MM.1S (cell line): ENCODE measurements at regions not wholly inside any gene's neighbourhood (a gene's known extent, or its start where the extent isn't known, plus 50 kb on each side); places are given as distances from the start of the nearest gene placed in this dataset.

Experiments used
- DNase-seq: peaks from one replicate; pipeline ENCODE4 v3.0.0-alpha.2; 2015
- H2AFZ ChIP-seq: fragments of 300-600 bp; sonication (generic); 2 replicates; pipeline ENCODE4 v1.6.0; 2016; ENCODE audit warnings: antibody characterized with exemption, low read length
- H3F3A ChIP-seq: fragments of 300-600 bp; sonication (generic); 2 replicates; pipeline ENCODE4 v1.6.1; 2016; ENCODE audit warnings: mild to moderate bottlenecking, antibody characterized with exemption, low read length, moderate library complexity, mixed read lengths; ENCODE audit not compliant: insufficient read depth
- H3K27ac ChIP-seq: fragments of 300-600 bp; sonication (generic); 2 replicates; pipeline ENCODE4 v1.5.1; 2016; ENCODE audit warnings: mild to moderate bottlenecking, low read length
- H3K27me3 ChIP-seq: fragments of 300-600 bp; sonication (generic); replicated peaks from 2 replicates; pipeline ENCODE4 v1.6.0; 2016; ENCODE audit warnings: low read length; ENCODE audit not compliant: insufficient read depth
- H3K36me3 ChIP-seq: fragments of 300-600 bp; sonication (generic); replicated peaks from 2 replicates; pipeline ENCODE4 v1.6.1; 2016; ENCODE audit warnings: mild to moderate bottlenecking, low read length, mixed read lengths; ENCODE audit not compliant: insufficient read depth
- H3K4me1 ChIP-seq: fragments of 300-600 bp; sonication (generic); 2 replicates; pipeline ENCODE4 v1.6.1; 2016; ENCODE audit warnings: low read length, mixed read lengths
- H3K4me2 ChIP-seq: fragments of 300-600 bp; sonication (generic); 2 replicates; pipeline ENCODE4 v1.6.0; 2016; ENCODE audit warnings: low read depth, low read length
- H3K4me3 ChIP-seq: fragments of 300-600 bp; sonication (generic); 2 replicates; pipeline ENCODE4 v1.5.1; 2016; ENCODE audit warnings: low read length, mixed read lengths
- H3K79me2 ChIP-seq: fragments of 300-600 bp; sonication (generic); 2 replicates; pipeline ENCODE4 v1.6.1; 2016; ENCODE audit warnings: mixed run types, low read length, mixed read lengths
- H3K9ac ChIP-seq: fragments of 300-600 bp; sonication (generic); 2 replicates; pipeline ENCODE4 v1.6.1; 2016; ENCODE audit warnings: low read length, mixed read lengths
- H3K9me2 ChIP-seq: fragments of 300-600 bp; sonication (generic); replicated peaks from 2 replicates; pipeline ENCODE4 v1.6.1; 2016; ENCODE audit warnings: mild to moderate bottlenecking, low read length, mixed read lengths; ENCODE audit not compliant: insufficient read depth
- H3K9me3 ChIP-seq: fragments of 300-600 bp; sonication (generic); replicated peaks from 2 replicates; pipeline ENCODE4 v1.6.1; 2016; ENCODE audit warnings: mild to moderate bottlenecking, low read length, mixed read lengths; ENCODE audit not compliant: insufficient read depth
- H4K20me1 ChIP-seq: fragments of 300-600 bp; sonication (generic); 2 replicates; pipeline ENCODE4 v1.6.1; 2016; ENCODE audit warnings: mild to moderate bottlenecking, low read length, moderate library complexity, mixed read lengths; ENCODE audit not compliant: insufficient read depth
- CTCF ChIP-seq: fragments of 300-600 bp; sonication (generic); IDR thresholded peaks from 2 replicates; pipeline ENCODE4 v1.5.1; 2016; ENCODE audit warnings: antibody characterized with exemption, low read length, mixed read lengths
- EZH2 ChIP-seq: fragments of 300-600 bp; sonication (generic); optimal IDR thresholded peaks from 2 replicates; pipeline ENCODE3; 2017; ENCODE audit warnings: low read depth, mild to moderate bottlenecking, antibody characterized with exemption, low read length, mixed read lengths
- EZH2phosphoT487 ChIP-seq: fragments of 300-600 bp; sonication (generic); IDR thresholded peaks from 2 replicates; pipeline ENCODE4 v1.6.1; 2018; ENCODE audit warnings: antibody characterized with exemption, low read length

- H4K20me1 ChIP-seq, result no peaks in the 10 kb centered on the region
- H3K79me2 ChIP-seq, result no peaks in the 10 kb centered on the region
- H3K9me3 ChIP-seq, result no peaks in the 10 kb centered on the region
- H3K27me3 ChIP-seq, result no peaks in the 10 kb centered on the region
- no peak overlapping the region for H3K4me2 ChIP-seq
- H3K27ac ChIP-seq, result no peak overlapping the region
- H2AFZ ChIP-seq, result no peak overlapping the region
- H3F3A ChIP-seq, result no peaks in the 10 kb centered on the region
- H3K4me3 ChIP-seq, result no peak overlapping the region
- no peak for DNase-seq
- no peaks in the 10 kb centered on the region for H3K4me1 ChIP-seq
- TF ChIP-seq EZH2phosphoT487 (no peak), CTCF (no peak), EZH2 (no peak)
- no peaks in the 10 kb centered on the region for H3K9me2 ChIP-seq
- no peak overlapping the region for H3K9ac ChIP-seq
- no peaks in the 10 kb centered on the region for H3K36me3 ChIP-seq
Measured at GRCh38 chr5:91976451-91976850, 593.3 kb upstream of the ARRDC3 start.

DNA sequence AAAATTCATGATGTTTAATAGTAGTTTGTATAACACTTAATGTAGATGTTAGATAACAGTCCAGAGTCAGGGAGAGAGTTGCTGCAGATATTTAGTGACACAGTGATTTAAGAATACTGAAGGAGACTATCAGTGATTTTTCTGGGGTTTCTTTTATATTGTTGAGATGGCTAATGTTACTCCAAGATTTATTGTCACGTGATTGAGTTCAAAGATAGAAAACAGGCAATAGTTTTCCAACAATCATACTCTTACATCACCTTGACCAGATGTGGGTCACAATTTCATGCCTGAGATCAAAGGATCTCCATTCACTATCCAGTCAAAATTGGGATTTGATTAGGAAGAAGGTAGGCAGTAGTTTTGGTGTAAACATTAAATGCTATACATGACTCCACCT, 580.0 kb upstream of the ARRDC3 start:
- Histone ChIP-seq H3K9me3 (no peaks in the 10 kb centered on the region), H3K4me2 (no peak overlapping the region), H3K9me2 (no peaks in the 10 kb centered on the region), H3K36me3 (no peaks in the 10 kb centered on the region), H2AFZ (no peak overlapping the region), H3K27ac (no peak overlapping the region), H3K27me3 (no peaks in the 10 kb centered on the region), H3K9ac (no peak overlapping the region), H3F3A (no peaks in the 10 kb centered on the region), H3K4me1 (no peaks in the 10 kb centered on the region), H3K79me2 (no peaks in the 10 kb centered on the region), H3K4me3 (no peak overlapping the region), H4K20me1 (no peaks in the 10 kb centered on the region)
- no peak for DNase-seq
- no peak for TF ChIP-seq EZH2phosphoT487

DNA sequence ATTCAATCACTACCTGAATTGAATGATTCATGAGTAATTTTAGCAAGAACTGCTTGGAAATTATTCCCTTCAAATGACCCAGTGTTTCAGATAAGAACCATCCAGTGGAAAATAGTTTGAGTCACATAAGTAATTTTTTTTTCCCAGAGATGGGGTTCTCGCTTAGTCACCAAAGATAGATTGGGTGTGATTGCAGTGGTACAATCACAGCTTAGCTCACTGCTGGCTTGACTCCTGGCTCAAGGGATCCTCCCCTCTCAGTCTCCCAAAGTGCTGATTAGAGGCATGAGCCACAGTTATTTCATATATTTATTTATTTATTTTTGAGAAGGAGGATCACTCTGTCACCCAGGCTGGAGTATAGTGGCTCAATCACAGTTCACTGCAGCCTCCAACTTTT, 574.5 kb upstream of the ARRDC3 start:
- DNase-seq, result no peak

GRCh38 chr5:91956738-91957137, 573.6 kb upstream of the ARRDC3 start:
- Histone ChIP-seq H4K20me1 (no peaks in the 10 kb centered on the region), H3K36me3 (no peaks in the 10 kb centered on the region), H3F3A (no peaks in the 10 kb centered on the region), H3K4me3 (no peak overlapping the region), H2AFZ (no peak overlapping the region), H3K27me3 (no peaks in the 10 kb centered on the region), H3K4me2 (no peak overlapping the region), H3K9me3 (no peaks in the 10 kb centered on the region), H3K9me2 (no peaks in the 10 kb centered on the region), H3K9ac (no peak overlapping the region), H3K79me2 (no peaks in the 10 kb centered on the region), H3K27ac (no peak overlapping the region), H3K4me1 (no peaks in the 10 kb centered on the region)
- TF ChIP-seq EZH2phosphoT487 (no peak), CTCF (no peak), EZH2 (no peak)
- DNase-seq, result no peak

More for the DNA sequence above, 574.5 kb upstream of the ARRDC3 start:
- H3K27ac ChIP-seq, result no peak overlapping the region
- H3K9me2 ChIP-seq, result no peaks in the 10 kb centered on the region
- no peak overlapping the region for H3K4me3 ChIP-seq
- no peaks in the 10 kb centered on the region for H3K9me3 ChIP-seq
- H4K20me1 ChIP-seq, result no peaks in the 10 kb centered on the region
- H3K4me1 ChIP-seq, result no peaks in the 10 kb centered on the region
- H3K4me2 ChIP-seq, result no peak overlapping the region
- TF ChIP-seq EZH2 (no peak), CTCF (no peak), EZH2phosphoT487 (no peak)
- no peaks in the 10 kb centered on the region for H3K79me2 ChIP-seq
- no peak overlapping the region for H2AFZ ChIP-seq
- no peaks in the 10 kb centered on the region for H3K27me3 ChIP-seq
- no peaks in the 10 kb centered on the region for H3K36me3 ChIP-seq
- no peak overlapping the region for H3K9ac ChIP-seq
- no peaks in the 10 kb centered on the region for H3F3A ChIP-seq
